Endothelial cell of umbilical vein (primary cell): ENCODE measurements at regions not wholly inside any gene's neighbourhood (a gene's known extent, or its start where the extent isn't known, plus 50 kb on each side); places are given as distances from the start of the nearest gene placed in this dataset.

Experiments
- BruUV-seq: library from RNA; stranded (reverse); fragments of 400-500 nt; replicated peaks from 2 replicates; lab custom pipeline; 2021; lab: Mats Ljungman, UMichigan
- CTCF ChIA-PET: fragments of 300-600, 350-600 bp; sonication (Branson Sonifier 250); formaldehyde crosslinking; loops from one replicate; lab custom pipeline; 2021; ENCODE audit warnings: antibody characterized with exemption, inconsistent platforms; lab: Charles Lee
- POLR2A ChIA-PET: fragments of 300-600, 350-600 bp; sonication (Branson Sonifier 250); formaldehyde crosslinking; loops from one replicate; lab custom pipeline; 2021; ENCODE audit warnings: antibody characterized with exemption, inconsistent platforms; lab: Charles Lee
- DNase-seq: peaks from one replicate; pipeline ENCODE4 v3.0.0-alpha.2; 2011; ENCODE audit warnings: low read depth, low spot score
- FAIRE-seq: peaks from 2 replicates; lab custom pipeline; 2011; peaks lifted over from hg19 to GRCh38; lab: Jason Lieb, UNC
- H2AFZ ChIP-seq: 2 replicates; pipeline ENCODE4 v1.6.0; 2012; ENCODE audit warnings: low read depth, low read length, control low read depth, inconsistent platforms
- H3K27ac ChIP-seq: 2 replicates; pipeline ENCODE4 v1.5.1; 2011; ENCODE audit warnings: low read depth, mild to moderate bottlenecking, control low read depth, low read length, moderate library complexity; ENCODE audit not compliant: insufficient read depth
- H3K27me3 ChIP-seq, 2 experiments: 2 replicates each; pipeline versions ENCODE4 v1.6.0 to v1.6.1; 2011; ENCODE audit warnings: low read length in 2 of 2, mixed read lengths in 1 of 2; ENCODE audit not compliant: control insufficient read depth in 2 of 2, insufficient read depth in 2 of 2
- H3K36me3 ChIP-seq, 2 experiments: 2 replicates in 1 of 2; 3 replicates in 1 of 2; pipeline ENCODE4 v1.5.1; 2011; ENCODE audit warnings: low read length in 2 of 2, mild to moderate bottlenecking in 1 of 2, moderate library complexity in 1 of 2; ENCODE audit not compliant: control insufficient read depth in 2 of 2, insufficient read depth in 2 of 2; ENCODE audit errors: extremely low read depth in 1 of 2
- H3K4me1 ChIP-seq: 3 replicates; pipeline ENCODE4 v1.5.1; 2011; ENCODE audit warnings: mild to moderate bottlenecking, low read length; ENCODE audit not compliant: control insufficient read depth, insufficient read depth; ENCODE audit errors: extremely low read depth
- H3K4me2 ChIP-seq: 2 replicates; pipeline ENCODE4 v1.6.1; 2011; ENCODE audit warnings: low read length, control low read depth, mixed read lengths; ENCODE audit not compliant: insufficient read depth
- H3K4me3 ChIP-seq, 3 experiments: fragments of 200-600 bp in 1 of 3; sonication (generic), shearing (Covaris generic) in 1 of 3; replicated peaks in 1 of 3; 2 replicates each; pipeline ENCODE4 v1.5.1; 2011 to 2016; ENCODE audit warnings: control low read depth in 3 of 3, low read length in 3 of 3, mild to moderate bottlenecking in 2 of 3, inconsistent platforms in 1 of 3, low read depth in 1 of 3, moderate library complexity in 1 of 3; ENCODE audit not compliant: insufficient read depth in 1 of 3
- H3K79me2 ChIP-seq: 2 replicates; pipeline ENCODE4 v1.6.0; 2012; ENCODE audit warnings: low read length, inconsistent platforms; ENCODE audit not compliant: control insufficient read depth, insufficient read depth
- H3K9ac ChIP-seq: replicated peaks from 2 replicates; pipeline ENCODE3; 2011; ENCODE audit warnings: low read length, control low read depth; ENCODE audit not compliant: insufficient read depth; ENCODE audit errors: extremely low read depth
- H3K9me1 ChIP-seq: replicated peaks from 3 replicates; pipeline ENCODE4 v1.6.0; 2011; ENCODE audit warnings: mild to moderate bottlenecking, low read length; ENCODE audit not compliant: control insufficient read depth, insufficient read depth; ENCODE audit errors: extremely low read depth
- H3K9me3 ChIP-seq: replicated peaks from 2 replicates; pipeline ENCODE4 v1.5.1; 2012; ENCODE audit warnings: low read length, inconsistent platforms; ENCODE audit not compliant: control insufficient read depth, insufficient read depth
- H4K20me1 ChIP-seq: replicated peaks from 2 replicates; pipeline ENCODE3; 2011; ENCODE audit warnings: mild to moderate bottlenecking, low read length; ENCODE audit not compliant: control insufficient read depth, insufficient read depth; ENCODE audit errors: extremely low read depth
- CTCF ChIP-seq, 2 donors: IDR thresholded peaks; 1 replicate in 1 of 2; 2 replicates in 1 of 2; pipeline ENCODE4 v1.5.1; 2011; ENCODE audit warnings: low read length in 2 of 2, mild to moderate bottlenecking in 2 of 2, moderate library complexity in 2 of 2, control low read depth in 1 of 2, inconsistent platforms in 1 of 2, low read depth in 1 of 2; ENCODE audit not compliant: insufficient read depth in 1 of 2; ENCODE audit errors: extremely low read depth in 1 of 2
- EZH2 ChIP-seq: IDR thresholded peaks from 2 replicates; pipeline ENCODE4 v1.6.1; 2012; ENCODE audit warnings: borderline replicate concordance, low read depth, mild to moderate bottlenecking, moderate library complexity, low read length, inconsistent platforms; ENCODE audit not compliant: severe bottlenecking
- FOS ChIP-seq: IDR thresholded peaks from 2 replicates; pipeline ENCODE4 v1.6.1; 2011; ENCODE audit warnings: mild to moderate bottlenecking, low read length, moderate library complexity, borderline replicate concordance; ENCODE audit not compliant: insufficient read depth
- GATA2 ChIP-seq: IDR thresholded peaks from 2 replicates; pipeline ENCODE4 v1.7.0; 2011; ENCODE audit warnings: low read depth, mild to moderate bottlenecking, moderate library complexity, mixed read lengths, low read length; ENCODE audit not compliant: insufficient read length, insufficient read depth
- JUN ChIP-seq: IDR thresholded peaks from 2 replicates; pipeline ENCODE4 v1.6.1; 2011; ENCODE audit warnings: borderline replicate concordance, low read depth; ENCODE audit not compliant: insufficient read length, insufficient read depth
- POLR2A ChIP-seq: IDR thresholded peaks from 2 replicates; pipeline ENCODE4 v1.6.1; 2012; ENCODE audit warnings: low read depth, mild to moderate bottlenecking, control low read depth, low read length
- POLR2AphosphoS5 ChIP-seq: IDR thresholded peaks from 2 replicates; pipeline ENCODE4 v1.6.1; 2012; ENCODE audit warnings: low read depth, mild to moderate bottlenecking, control low read depth, low read length, moderate library complexity; ENCODE audit not compliant: insufficient read depth
- dilution Hi-C: fragments of 300-500 bp; cut with MboI; formaldehyde crosslinking; loops from one replicate; pipeline ENCODE4 v1.15.0; 2019; ENCODE audit warnings: low sequenced_read_pairs; ENCODE audit not compliant: extremely low pct_ligation_motif_present
- intact Hi-C: fragments of 100-400 bp; cut with micrococcal nuclease; formaldehyde crosslinking; loops from one replicate; pipeline ENCODE4 v1.10.0; 2022
- TF ChIP-seq, protein P1 (sequence below): IDR thresholded peaks from 2 replicates; pipeline ENCODE4 v1.6.1; 2011; ENCODE audit not compliant: insufficient read depth, insufficient read length

GRCh38 chr2:220890931-220891330 is 681.2 kb downstream of the EPHA4 start:
- ChIA-PET POLR2A (no interaction called here), CTCF (no interaction called here)
- no peak for FAIRE-seq
- H3K4me1 ChIP-seq, result no peaks in the 10 kb centered on the region
- no peak overlapping the region for H3K9ac ChIP-seq
- TF ChIP-seq EZH2 (no peak), GATA2 (no peak), POLR2AphosphoS5 (no peak), POLR2A (no peak), FOS (no peak), JUN (no peak), CTCF (IDR thresholded peaks at IDR 0.05; ENCODE audit: extremely low read depth in 1 of 2, insufficient read depth in 1 of 2, low read depth in 1 of 2, low read length in 2 of 2) (no peak)
- TF ChIP-seq, protein P1, sequence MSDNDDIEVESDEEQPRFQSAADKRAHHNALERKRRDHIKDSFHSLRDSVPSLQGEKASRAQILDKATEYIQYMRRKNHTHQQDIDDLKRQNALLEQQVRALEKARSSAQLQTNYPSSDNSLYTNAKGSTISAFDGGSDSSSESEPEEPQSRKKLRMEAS, result no peak
- H2AFZ ChIP-seq, result no peak overlapping the region
- no peaks in the 10 kb centered on the region for H3K79me2 ChIP-seq
- intact Hi-C loops, result no loop called here
- no peak overlapping the region for H3K27ac ChIP-seq
- no peaks in the 10 kb centered on the region for H3K27me3 ChIP-seq
- H4K20me1 ChIP-seq, result no peaks in the 10 kb centered on the region
- no peaks in the 10 kb centered on the region for H3K9me3 ChIP-seq
- no peak for DNase-seq
- no TSS peak for BruUV-seq
- H3K36me3 ChIP-seq, result no peaks in the 10 kb centered on the region
- H3K9me1 ChIP-seq, result no peaks in the 10 kb centered on the region
- H3K4me3 ChIP-seq, result no peak overlapping the region
- dilution Hi-C loops, result no loop called here
- H3K4me2 ChIP-seq, result no peak overlapping the region
